H9 (cell line): ENCODE measurements at regions not wholly inside any gene's neighbourhood (a gene's known extent, or its start where the extent isn't known, plus 50 kb on each side); places are given as distances from the start of the nearest gene placed in this dataset.

ENCODE experiments used
- DNase-seq: peaks from one replicate; pipeline ENCODE4 v3.0.0-alpha.2; 2017
- H2AFZ ChIP-seq: one replicate; pipeline ENCODE4 v1.6.1; 2013; ENCODE audit warnings: mild to moderate bottlenecking, low read length, control low read depth, moderate library complexity
- H2AK5ac ChIP-seq: 2 replicates; pipeline ENCODE4 v1.6.1; 2013; ENCODE audit warnings: low read length, control low read depth, mixed read lengths; ENCODE audit not compliant: insufficient read length
- H2BK120ac ChIP-seq: one replicate; pipeline ENCODE4 v1.6.1; 2013; ENCODE audit warnings: low read depth, mild to moderate bottlenecking, low read length, control low read depth, inconsistent platforms; ENCODE audit not compliant: poor library complexity, severe bottlenecking
- H2BK12ac ChIP-seq: 2 replicates; pipeline ENCODE4 v1.6.1; 2013; ENCODE audit warnings: low read length, control low read depth, mixed read lengths, low read depth; ENCODE audit not compliant: insufficient read length
- H2BK15ac ChIP-seq: 2 replicates; pipeline ENCODE4 v1.6.1; 2013; ENCODE audit warnings: low read depth, low read length, control low read depth
- H2BK20ac ChIP-seq: one replicate; pipeline ENCODE4 v1.6.1; 2013; ENCODE audit warnings: low read depth, mild to moderate bottlenecking, low read length, control low read depth, inconsistent platforms; ENCODE audit not compliant: poor library complexity, severe bottlenecking
- H2BK5ac ChIP-seq: 2 replicates; pipeline ENCODE4 v1.6.1; 2013; ENCODE audit warnings: low read length, control low read depth, mixed read lengths; ENCODE audit not compliant: insufficient read length
- H3K14ac ChIP-seq: 2 replicates; pipeline ENCODE4 v1.6.1; 2013; ENCODE audit warnings: low read length, control low read depth; ENCODE audit not compliant: insufficient read depth
- H3K18ac ChIP-seq: 2 replicates; pipeline ENCODE4 v1.6.1; 2013; ENCODE audit warnings: low read depth, mild to moderate bottlenecking, mixed read lengths, low read length, control low read depth; ENCODE audit not compliant: insufficient read length
- H3K23ac ChIP-seq: 2 replicates; pipeline ENCODE4 v1.6.1; 2013; ENCODE audit warnings: low read length, control low read depth, mixed read lengths, low read depth; ENCODE audit not compliant: insufficient read length
- H3K23me2 ChIP-seq: 2 replicates; pipeline ENCODE4 v1.6.1; 2013; ENCODE audit warnings: low read depth, mild to moderate bottlenecking, mixed read lengths, low read length, control low read depth; ENCODE audit not compliant: insufficient read length, poor library complexity, severe bottlenecking
- H3K27ac ChIP-seq: 2 replicates; pipeline ENCODE4 v1.5.1; 2013; ENCODE audit warnings: low read length, control low read depth, mixed read lengths, low read depth; ENCODE audit not compliant: insufficient read length
- H3K27me3 ChIP-seq: 2 replicates; pipeline ENCODE4 v1.6.1; 2013; ENCODE audit warnings: low read length, control low read depth, inconsistent platforms; ENCODE audit not compliant: insufficient read depth
- H3K4ac ChIP-seq: 2 replicates; pipeline ENCODE4 v1.6.1; 2013; ENCODE audit warnings: low read depth, mild to moderate bottlenecking, control low read depth, inconsistent platforms, low read length, moderate library complexity
- H3K4me1 ChIP-seq: 2 replicates; pipeline ENCODE4 v1.6.1; 2013; ENCODE audit warnings: low read length, control low read depth, inconsistent platforms; ENCODE audit not compliant: insufficient read depth
- H3K4me2 ChIP-seq: 2 replicates; pipeline ENCODE4 v1.6.1; 2013; ENCODE audit warnings: low read length, control low read depth, mixed read lengths; ENCODE audit not compliant: insufficient read length, insufficient read depth
- H3K56ac ChIP-seq: 2 replicates; pipeline ENCODE4 v1.6.1; 2013; ENCODE audit warnings: low read depth, mild to moderate bottlenecking, mixed read lengths, low read length, control low read depth; ENCODE audit not compliant: insufficient read length
- H3K79me1 ChIP-seq: 2 replicates; pipeline ENCODE4 v1.6.1; 2013; ENCODE audit warnings: low read depth, mild to moderate bottlenecking, moderate library complexity, low read length, control low read depth, inconsistent platforms; ENCODE audit not compliant: insufficient read depth, poor library complexity, severe bottlenecking
- H3K79me2 ChIP-seq: 2 replicates; pipeline ENCODE4 v1.6.1; 2013; ENCODE audit warnings: low read length, control low read depth, inconsistent platforms; ENCODE audit not compliant: insufficient read depth
- H3K9ac ChIP-seq: 2 replicates; pipeline ENCODE4 v1.6.1; 2013; ENCODE audit warnings: low read length, control low read depth, mixed read lengths; ENCODE audit not compliant: insufficient read length; ENCODE audit errors: extremely low read depth
- H3K9me3 ChIP-seq: one replicate; pipeline ENCODE4 v1.6.1; 2013; ENCODE audit warnings: low read depth, low read length, inconsistent platforms; ENCODE audit not compliant: control insufficient read depth
- H3T11ph ChIP-seq: one replicate; pipeline ENCODE4 v1.6.1; 2013; ENCODE audit warnings: mild to moderate bottlenecking, low read length, control low read depth, inconsistent platforms
- H4K20me1 ChIP-seq: one replicate; pipeline ENCODE4 v1.6.1; 2013; ENCODE audit not compliant: control insufficient read depth, insufficient read length, insufficient read depth
- H4K5ac ChIP-seq: 2 replicates; pipeline ENCODE4 v1.6.1; 2013; ENCODE audit warnings: low read depth, mild to moderate bottlenecking, mixed read lengths, low read length, control low read depth; ENCODE audit not compliant: insufficient read length
- H4K8ac ChIP-seq: replicated peaks from 2 replicates; pipeline ENCODE4 v1.6.1; 2013; ENCODE audit warnings: low read length, control low read depth, mixed read lengths, low read depth; ENCODE audit not compliant: insufficient read length
- H4K91ac ChIP-seq: 2 replicates; pipeline ENCODE4 v1.6.1; 2013; ENCODE audit warnings: low read depth, mild to moderate bottlenecking, moderate library complexity, mixed read lengths, low read length, control low read depth; ENCODE audit not compliant: insufficient read length
- H3K27ac Mint-ChIP-seq, 3 experiments: 2 replicates in 2 of 3; 3 replicates in 1 of 3; pipeline ENCODE4 v1.8.0; 2020 to 2021; ENCODE audit warnings: mixed read lengths in 3 of 3, mild to moderate bottlenecking in 1 of 3, moderate library complexity in 1 of 3
- H3K27me3 Mint-ChIP-seq: 2 replicates; pipeline ENCODE4 v1.8.0; 2021; ENCODE audit warnings: low read depth, mild to moderate bottlenecking, moderate library complexity, mixed read lengths
- H3K36me3 Mint-ChIP-seq, 3 experiments: 2 replicates in 2 of 3; 3 replicates in 1 of 3; pipeline ENCODE4 v1.8.0; 2020 to 2021; ENCODE audit warnings: low read depth in 3 of 3, mixed read lengths in 3 of 3; ENCODE audit not compliant: insufficient read depth in 1 of 3
- H3K4me1 Mint-ChIP-seq, 2 experiments: 2 replicates each; pipeline ENCODE4 v1.8.0; 2020; ENCODE audit warnings: mixed read lengths in 2 of 2
- H3K4me3 Mint-ChIP-seq, 2 experiments: 2 replicates in 1 of 2; 3 replicates in 1 of 2; pipeline ENCODE4 v1.8.0; 2020 to 2021; ENCODE audit warnings: mild to moderate bottlenecking in 2 of 2, mixed read lengths in 2 of 2, moderate library complexity in 1 of 2
- H3K9me3 Mint-ChIP-seq, 2 experiments: 2 replicates in 1 of 2; 3 replicates in 1 of 2; pipeline ENCODE4 v1.8.0; 2020; ENCODE audit warnings: mild to moderate bottlenecking in 2 of 2, mixed read lengths in 2 of 2, moderate library complexity in 1 of 2
- WGBS: extraction: QIAGEN DNeasy Blood & Tissue Kit; methylation state at CpG from one replicate; pipeline ENCODE4 v1.1.7; 2013; ENCODE audit warnings: missing lambda C conversion rate, low lambda C conversion rate, mixed read lengths; ENCODE audit not compliant: insufficient read length; ENCODE audit errors: extremely low coverage; 5-methylcytosine and 5-hydroxymethylcytosine counted together
- TF ChIP-seq, protein P1 (sequence below): fragments of 200-600 bp; sonication (generic); conservative IDR thresholded peaks from 3 replicates; pipeline ENCODE4 v1.8.0; 2021; ENCODE audit warnings: antibody characterized with exemption, mild to moderate bottlenecking

DNA sequence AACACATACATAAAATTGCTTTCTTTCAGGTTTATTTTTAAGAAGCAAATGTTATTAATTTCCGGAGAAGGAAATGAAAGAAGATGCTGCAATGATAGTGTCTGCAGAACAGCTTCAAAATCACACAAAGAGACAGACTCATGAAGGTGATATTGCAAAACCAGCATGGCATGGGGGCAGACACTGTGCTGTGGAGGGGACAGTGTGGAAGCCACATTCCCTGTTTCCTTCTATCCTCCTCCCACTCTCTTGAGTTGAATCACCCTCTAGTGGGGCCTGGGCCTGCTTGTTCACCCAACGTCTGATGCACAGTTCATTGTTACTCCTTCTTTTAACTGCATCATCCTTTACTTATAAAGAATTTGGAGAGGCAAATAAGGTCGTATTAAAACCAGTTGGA lies 104.0 kb upstream of the INSIG1 start:
- no peaks in the 10 kb centered on the region for H3K79me2 ChIP-seq
- H3K4me2 ChIP-seq: no peak overlapping the region
- H3K27ac ChIP-seq: no peak overlapping the region
- H3K36me3 Mint-ChIP-seq: peaks cover 0 to 15% (median 0%) of the 10 kb centered on the region in 3 experiments; a peak in 4 of 7 replicates
- H3K4me3 Mint-ChIP-seq: no peak overlapping the region
- H3K23ac ChIP-seq: no peak overlapping the region
- H2BK15ac ChIP-seq: no peak overlapping the region
- H4K91ac ChIP-seq: no peak overlapping the region
- no peak overlapping the region for H3K14ac ChIP-seq
- no peak overlapping the region for H2AK5ac ChIP-seq
- H3T11ph ChIP-seq: no peak overlapping the region
- H4K8ac ChIP-seq: no peak overlapping the region
- H3K27me3 Mint-ChIP-seq: peaks cover 38% of the 10 kb centered on the region
- H3K9me3 Mint-ChIP-seq: peaks cover 13% of the 10 kb centered on the region in 2 experiments
- no peak overlapping the region for H2BK5ac ChIP-seq
- no peaks in the 10 kb centered on the region for H3K27me3 ChIP-seq
- H3K9ac ChIP-seq: no peak overlapping the region
- no peak overlapping the region for H2AFZ ChIP-seq
- H3K23me2 ChIP-seq: no peaks in the 10 kb centered on the region
- no peak overlapping the region for H2BK120ac ChIP-seq
- H3K9me3 ChIP-seq: peaks cover 5% of the 10 kb centered on the region
- H3K79me1 ChIP-seq: no peaks in the 10 kb centered on the region
- no peak overlapping the region for H2BK12ac ChIP-seq
- no peak for DNase-seq
- H3K4me1 ChIP-seq: no peaks in the 10 kb centered on the region; the same call in 1 of the 2 replicates
- H3K27ac Mint-ChIP-seq: no peak overlapping the region
- no peak overlapping the region for H2BK20ac ChIP-seq
- H3K4ac ChIP-seq: no peak overlapping the region
- TF ChIP-seq, protein P1, sequence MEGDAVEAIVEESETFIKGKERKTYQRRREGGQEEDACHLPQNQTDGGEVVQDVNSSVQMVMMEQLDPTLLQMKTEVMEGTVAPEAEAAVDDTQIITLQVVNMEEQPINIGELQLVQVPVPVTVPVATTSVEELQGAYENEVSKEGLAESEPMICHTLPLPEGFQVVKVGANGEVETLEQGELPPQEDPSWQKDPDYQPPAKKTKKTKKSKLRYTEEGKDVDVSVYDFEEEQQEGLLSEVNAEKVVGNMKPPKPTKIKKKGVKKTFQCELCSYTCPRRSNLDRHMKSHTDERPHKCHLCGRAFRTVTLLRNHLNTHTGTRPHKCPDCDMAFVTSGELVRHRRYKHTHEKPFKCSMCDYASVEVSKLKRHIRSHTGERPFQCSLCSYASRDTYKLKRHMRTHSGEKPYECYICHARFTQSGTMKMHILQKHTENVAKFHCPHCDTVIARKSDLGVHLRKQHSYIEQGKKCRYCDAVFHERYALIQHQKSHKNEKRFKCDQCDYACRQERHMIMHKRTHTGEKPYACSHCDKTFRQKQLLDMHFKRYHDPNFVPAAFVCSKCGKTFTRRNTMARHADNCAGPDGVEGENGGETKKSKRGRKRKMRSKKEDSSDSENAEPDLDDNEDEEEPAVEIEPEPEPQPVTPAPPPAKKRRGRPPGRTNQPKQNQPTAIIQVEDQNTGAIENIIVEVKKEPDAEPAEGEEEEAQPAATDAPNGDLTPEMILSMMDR: no peak
- H3K56ac ChIP-seq: no peak overlapping the region
- WGBS: no CpG with 5 or more reads among the region's 3 CpGs
- H3K18ac ChIP-seq: no peak overlapping the region
- H4K5ac ChIP-seq: no peak overlapping the region
- H3K4me1 Mint-ChIP-seq: peaks cover 2 to 11% of the 10 kb centered on the region in 2 experiments; a peak in 3 of 4 replicates
- no peaks in the 10 kb centered on the region for H4K20me1 ChIP-seq
